Keratinocyte (primary cell): ENCODE measurements at regions not wholly inside any gene's neighbourhood (a gene's known extent, or its start where the extent isn't known, plus 50 kb on each side); places are given as distances from the start of the nearest gene placed in this dataset.

ENCODE experiments used
- CTCF ChIP-seq, 3 experiments: IDR thresholded peaks in 1 of 3; conservative IDR thresholded peaks in 1 of 3; optimal IDR thresholded peaks in 1 of 3; 2 replicates in 2 of 3; 3 replicates in 1 of 3; pipeline versions ENCODE3 to v1.5.1; 2011; ENCODE audit warnings: low read length in 3 of 3, mild to moderate bottlenecking in 3 of 3, moderate library complexity in 2 of 3, control low read depth in 1 of 3, inconsistent platforms in 1 of 3; ENCODE audit not compliant: insufficient read depth in 2 of 3; ENCODE audit errors: extremely low read depth in 1 of 3
- EZH2 ChIP-seq: IDR thresholded peaks from one replicate; pipeline ENCODE4 v1.6.1; 2012; ENCODE audit warnings: inconsistent platforms, mild to moderate bottlenecking, low read length, moderate library complexity

GRCh38 chr9:129384491-129385210 is 206.6 kb upstream of the IER5L start:
- TF ChIP-seq CTCF (optimal IDR thresholded peaks at IDR 0.05 in 1 of 3, IDR thresholded peaks at IDR 0.05 in 1 of 3, conservative IDR thresholded peaks at IDR 0.05 in 1 of 3; ENCODE audit: extremely low read depth in 1 of 3, insufficient read depth in 2 of 3, low read length in 3 of 3) (no peak), EZH2 (no peak)
